NOMO-1 treated with dmso at 0.1 percent for 144 hours (cell line): ENCODE measurements at regions not wholly inside any gene's neighbourhood (a gene's known extent, or its start where the extent isn't known, plus 50 kb on each side); places are given as distances from the start of the nearest gene placed in this dataset.

Experiments used
- DNase-seq: peaks from one replicate; lab custom pipeline; 2025; ENCODE audit not compliant: unreplicated experiment; lab: John Stamatoyannopoulos, UW

GRCh38 chr20:20938131-20938530, 168.0 kb downstream of the LINC00237 start:
- DNase-seq, result no peak

GRCh38 chr20:20933142-20933958, 172.8 kb downstream of the LINC00237 start:
- no peak for DNase-seq

- DNase-seq, result no peak
Observed at GRCh38 chr20:20932156-20932555, 174.0 kb downstream of the LINC00237 start.

- no peak for DNase-seq
Observed at GRCh38 chr20:20931632-20932031, 174.5 kb downstream of the LINC00237 start.

GRCh38 chr20:20931024-20931423, 175.1 kb downstream of the LINC00237 start:
- no peak for DNase-seq

GRCh38 chr20:20930500-20930899, 175.7 kb downstream of the LINC00237 start:
- DNase-seq, result peak; percentile 28

- no peak for DNase-seq
Observed at GRCh38 chr20:20929341-20929740, 176.8 kb downstream of the LINC00237 start.

GRCh38 chr20:20926222-20926905, 179.8 kb downstream of the LINC00237 start:
- DNase-seq, result no peak

- DNase-seq, result no peak
Observed at GRCh38 chr20:20920433-20920832, 185.7 kb downstream of the LINC00237 start.

- no peak for DNase-seq
Observed at GRCh38 chr20:20915844-20916243, 190.3 kb downstream of the LINC00237 start.

GRCh38 chr20:20904501-20904831, 192.0 kb upstream of the RALGAPA2 start:
- DNase-seq, result no peak

GRCh38 chr20:20903773-20904500, 191.5 kb upstream of the RALGAPA2 start:
- DNase-seq, result no peak

GRCh38 chr20:20897922-20898321, 185.5 kb upstream of the RALGAPA2 start:
- DNase-seq, result no peak

GRCh38 chr20:20897145-20897544, 184.7 kb upstream of the RALGAPA2 start:
- DNase-seq, result no peak

GRCh38 chr20:20896606-20897005, 184.2 kb upstream of the RALGAPA2 start:
- no peak for DNase-seq

GRCh38 chr20:20895537-20895936, 183.1 kb upstream of the RALGAPA2 start:
- no peak for DNase-seq

GRCh38 chr20:20894753-20895152, 182.3 kb upstream of the RALGAPA2 start:
- no peak for DNase-seq

- DNase-seq, result no peak
Observed at GRCh38 chr20:20894280-20894679, 181.8 kb upstream of the RALGAPA2 start.

GRCh38 chr20:20892328-20892727, 179.9 kb upstream of the RALGAPA2 start:
- DNase-seq, result no peak

- no peak for DNase-seq
Observed at GRCh38 chr20:20890751-20891150, 178.3 kb upstream of the RALGAPA2 start.

GRCh38 chr20:20888936-20889335, 176.5 kb upstream of the RALGAPA2 start:
- no peak for DNase-seq

GRCh38 chr20:20888266-20888656, 175.8 kb upstream of the RALGAPA2 start:
- DNase-seq, result no peak
